ENCODE measurements at regions not wholly inside any gene's neighbourhood (a gene's known extent, or its start where the extent isn't known, plus 50 kb on each side); places are given as distances from the start of the nearest gene placed in this dataset.

DNA sequence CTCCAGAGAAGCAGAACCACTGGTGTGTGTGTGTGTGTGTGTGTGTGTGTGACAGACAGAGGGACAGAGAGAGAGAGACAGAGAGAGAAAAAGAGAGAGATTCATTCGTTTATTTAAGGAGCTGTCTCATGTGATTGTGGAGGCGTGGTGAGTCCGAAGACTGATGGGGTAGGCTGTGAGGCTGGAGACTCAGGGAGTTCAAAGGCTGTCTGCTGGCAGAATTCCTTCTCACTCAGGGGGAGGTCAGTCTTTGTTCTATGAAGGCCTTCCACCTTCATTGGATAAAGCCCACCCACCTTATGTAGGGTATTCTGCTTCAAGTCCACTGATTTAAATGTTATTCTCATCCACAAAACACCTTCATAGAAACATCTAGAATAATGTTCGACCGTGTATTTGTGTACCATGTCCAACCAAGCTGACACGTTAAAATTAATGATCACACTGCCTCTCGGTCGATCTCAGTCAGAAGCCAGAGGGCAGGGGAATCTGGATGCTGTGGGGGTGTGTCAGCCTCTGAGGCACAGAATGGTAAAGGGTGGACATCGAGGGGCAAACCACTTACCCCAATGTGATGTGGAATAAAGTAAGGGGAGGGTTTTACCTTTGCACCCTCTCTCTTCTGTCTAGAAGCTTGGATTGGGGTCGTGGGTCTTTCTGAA is 275.6 kb downstream of the SLC4A3 start:
- DNase-seq (ENCODE audit: low read depth): no peak

DNA sequence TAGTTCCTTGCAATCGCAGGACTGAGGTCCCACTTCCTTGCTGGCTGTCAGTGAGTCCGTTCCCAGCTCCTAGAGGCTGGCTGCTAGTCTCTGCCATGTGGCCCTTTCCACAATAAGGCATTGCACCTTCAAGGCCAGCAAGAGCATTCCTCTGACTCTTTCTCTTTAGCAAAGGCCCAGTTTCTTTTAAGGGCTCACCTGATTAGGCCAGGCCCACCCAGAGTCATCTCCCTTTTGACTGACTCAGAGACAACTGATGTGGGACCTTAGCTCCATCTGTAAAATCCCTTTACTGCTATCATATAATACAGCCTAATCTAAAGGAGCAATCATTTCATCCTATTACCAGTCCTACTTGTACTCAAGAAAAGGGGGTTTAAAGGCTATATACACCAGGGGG is 278.2 kb downstream of the SLC4A3 start:
- DNase-seq (ENCODE audit: low read depth): no peak

DNA sequence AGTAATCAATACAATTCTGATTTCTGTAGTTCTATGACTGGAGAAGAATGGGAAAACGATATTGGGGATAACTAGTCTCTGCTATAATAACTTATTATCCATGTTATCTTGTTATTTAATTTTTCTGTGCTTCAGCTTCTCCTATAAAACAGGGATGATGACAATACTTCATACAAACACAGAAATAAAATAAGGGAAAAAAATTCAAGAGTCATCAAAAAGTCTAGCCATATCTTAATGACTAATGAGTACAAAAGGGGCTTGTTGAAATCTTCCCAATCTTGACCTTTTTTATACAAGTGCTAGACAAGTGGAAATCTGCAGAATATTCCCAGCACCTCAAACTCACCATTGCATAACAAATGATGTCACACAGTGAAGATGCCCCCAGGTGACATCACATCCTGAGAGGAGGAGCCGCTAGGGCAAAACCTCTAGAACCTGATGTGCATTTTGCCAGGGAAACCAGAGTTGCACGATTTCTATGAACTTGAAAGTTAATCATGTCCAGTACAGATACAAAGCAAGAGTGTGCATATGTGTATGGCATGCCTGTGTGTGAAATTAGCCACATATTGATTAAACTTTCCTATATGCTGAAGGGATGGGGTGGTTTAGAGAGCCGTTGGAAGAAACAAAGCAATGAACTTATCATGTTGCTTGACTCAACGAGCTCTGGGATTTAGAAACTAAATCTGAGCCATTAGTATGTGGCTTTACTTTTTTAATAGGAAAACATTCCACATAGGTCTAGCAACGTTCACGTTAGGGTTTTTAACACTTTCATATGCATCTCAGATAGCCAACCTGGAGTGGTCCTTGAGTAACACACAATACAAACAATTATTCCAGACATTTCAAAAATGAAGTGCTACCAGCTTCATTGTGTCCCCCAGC is 278.9 kb downstream of the SLC4A3 start:
- DNase-seq (ENCODE audit: low read depth): no peak

DNA sequence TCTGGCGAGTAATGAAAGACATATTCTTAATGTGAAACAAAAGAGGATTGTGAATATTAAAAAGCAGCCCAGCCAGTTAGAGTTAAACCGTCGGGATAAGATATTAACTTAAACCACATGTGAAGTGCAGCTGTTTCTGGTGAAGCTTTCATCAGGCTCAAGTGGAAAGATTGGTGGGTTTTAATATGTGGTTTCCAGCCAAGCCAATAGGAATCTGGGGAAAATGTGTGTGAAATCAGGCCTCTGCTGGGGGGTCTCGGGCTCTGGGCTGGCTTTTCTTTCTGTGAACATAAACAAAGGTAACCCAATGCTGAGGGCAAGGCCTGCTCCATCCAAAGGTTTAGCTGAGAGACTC is 279.6 kb downstream of the SLC4A3 start:
- DNase-seq (ENCODE audit: low read depth): no peak

DNA sequence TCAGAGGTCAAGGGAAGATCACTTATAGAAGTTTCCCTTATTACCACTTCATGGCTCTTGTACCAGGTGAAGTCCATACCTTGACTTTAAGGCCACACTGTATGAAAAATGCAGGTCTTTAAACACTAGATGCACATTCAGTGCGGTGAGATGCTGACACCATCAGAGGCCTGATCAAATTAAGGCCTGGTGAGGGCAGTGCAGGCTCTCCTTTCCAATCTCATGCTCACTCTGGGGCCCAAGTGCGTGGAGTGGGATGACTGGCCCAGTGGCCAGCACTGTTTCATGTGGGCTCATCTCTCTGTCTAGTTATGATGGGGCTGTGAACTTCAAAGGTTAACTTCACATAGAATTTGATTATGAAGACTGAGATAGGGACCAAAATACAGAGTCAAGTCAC is 281.1 kb downstream of the SLC4A3 start:
- no peak for DNase-seq (ENCODE audit: low read depth)

DNA sequence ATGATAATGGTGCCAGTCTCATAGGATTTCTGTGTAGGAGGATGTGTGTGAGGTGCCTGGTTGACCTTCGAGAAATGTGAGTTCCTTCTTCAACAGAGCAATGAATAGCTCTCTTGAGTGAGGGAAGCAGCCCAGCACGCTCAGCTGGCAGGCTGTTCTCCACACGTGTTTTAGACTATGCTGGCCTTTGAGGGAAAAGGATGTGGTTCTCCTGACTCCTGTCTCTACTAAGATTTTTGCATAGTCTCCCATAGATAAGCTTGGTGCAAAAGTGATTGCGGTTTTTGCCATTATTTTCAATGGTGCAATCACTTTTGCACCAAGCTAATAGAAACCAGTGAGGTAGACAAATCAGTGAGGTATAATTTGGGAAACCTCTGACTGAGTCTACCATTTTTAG is 284.1 kb downstream of the SLC4A3 start:
- no peak for DNase-seq (ENCODE audit: low read depth)

DNA sequence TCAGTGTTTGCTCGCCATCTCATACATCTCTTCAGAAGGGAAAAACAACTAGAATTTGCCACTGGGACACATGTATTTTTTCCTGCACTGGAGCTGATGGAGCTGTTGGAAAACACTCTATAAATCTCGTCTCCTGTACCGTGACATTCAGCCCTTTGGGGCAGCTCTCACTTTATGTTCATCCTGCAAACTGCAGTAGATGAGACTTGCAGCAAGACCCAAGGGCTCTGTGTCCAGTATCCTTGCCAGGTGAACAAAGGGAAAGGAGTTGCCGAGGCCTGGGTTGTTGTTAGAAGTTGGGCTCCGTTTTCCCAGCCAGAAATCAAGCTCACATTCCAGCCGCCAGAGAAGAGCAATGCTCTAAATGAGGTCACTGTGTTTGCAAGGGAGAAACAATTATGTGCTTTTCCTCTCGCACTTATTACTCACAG is 285.1 kb downstream of the SLC4A3 start:
- peak; percentile 42 for DNase-seq (ENCODE audit: low read depth)

DNA sequence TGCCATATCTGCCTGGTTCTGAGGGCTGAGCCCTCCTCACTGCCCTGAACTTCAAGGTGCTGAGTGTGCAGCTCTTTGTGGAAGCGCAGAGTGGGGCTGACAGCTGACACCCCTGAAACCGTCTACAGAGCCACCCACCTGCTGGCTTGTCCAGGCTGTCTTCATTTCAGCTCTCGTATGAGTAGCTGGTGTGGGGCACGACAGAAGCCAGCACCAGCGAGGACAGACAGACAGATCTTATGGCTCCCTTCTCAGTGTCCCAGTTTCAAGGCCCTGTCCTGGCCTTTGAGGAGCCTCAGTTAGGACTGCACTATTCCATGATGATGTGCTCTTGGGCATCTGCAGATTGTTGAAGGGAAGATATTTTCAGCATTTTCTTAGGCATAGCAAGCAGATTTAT is 287.1 kb downstream of the SLC4A3 start:
- no peak for DNase-seq (ENCODE audit: low read depth)

DNA sequence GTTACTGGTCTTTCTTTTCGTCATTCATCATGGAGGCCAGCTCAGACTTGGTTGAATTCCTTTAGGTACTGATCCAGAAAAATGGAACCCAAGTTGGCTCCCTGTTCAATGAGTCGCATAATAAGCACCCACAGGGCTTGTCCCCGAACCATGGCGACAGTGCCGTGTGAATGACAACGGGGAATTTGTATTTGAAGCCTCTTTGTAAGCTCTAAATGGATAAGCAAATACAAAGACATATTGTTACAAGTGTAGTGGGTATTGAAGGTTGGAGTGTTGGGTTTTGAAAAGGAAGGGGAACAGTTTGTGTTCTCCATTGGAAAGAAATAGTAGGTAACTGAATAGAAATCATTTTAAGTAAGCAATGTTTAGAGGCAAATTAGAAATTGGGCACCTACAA is 288.9 kb downstream of the SLC4A3 start:
- no peak for DNase-seq (ENCODE audit: low read depth)

DNA sequence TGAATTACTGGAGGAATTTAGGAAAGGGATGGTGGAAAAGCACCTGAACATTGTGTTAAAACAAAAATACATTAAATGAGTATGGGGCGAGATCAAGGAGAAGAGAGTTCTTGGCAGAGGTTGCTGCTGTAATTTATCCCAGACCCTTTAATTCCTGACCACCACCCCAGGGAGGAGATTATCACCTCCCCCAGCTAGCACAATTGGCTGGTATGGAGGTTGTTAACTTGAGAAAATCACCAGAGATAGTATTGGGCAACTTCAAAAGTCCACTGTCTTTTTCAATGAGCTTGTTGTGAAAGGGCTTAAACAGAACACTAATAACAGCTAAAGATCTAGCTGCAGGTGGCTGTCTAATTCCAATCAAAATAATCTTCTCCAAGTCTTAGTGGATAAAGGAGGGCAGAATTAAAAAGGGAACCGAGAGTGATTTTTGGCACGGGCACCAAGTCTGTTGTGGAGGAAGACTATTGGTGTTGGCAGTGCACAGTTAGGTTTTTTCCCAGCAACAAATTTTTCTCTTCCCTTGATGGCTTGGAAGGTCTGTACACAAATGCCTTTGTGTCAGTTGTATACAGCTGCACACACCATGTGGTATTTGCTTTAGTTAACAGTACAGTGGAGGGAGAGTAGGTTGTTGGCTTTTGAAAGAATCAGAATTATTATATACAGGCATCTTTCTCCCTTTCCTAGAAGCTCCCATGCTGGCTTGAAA is 289.5 kb downstream of the SLC4A3 start:
- DNase-seq (ENCODE audit: low read depth): no peak

DNA sequence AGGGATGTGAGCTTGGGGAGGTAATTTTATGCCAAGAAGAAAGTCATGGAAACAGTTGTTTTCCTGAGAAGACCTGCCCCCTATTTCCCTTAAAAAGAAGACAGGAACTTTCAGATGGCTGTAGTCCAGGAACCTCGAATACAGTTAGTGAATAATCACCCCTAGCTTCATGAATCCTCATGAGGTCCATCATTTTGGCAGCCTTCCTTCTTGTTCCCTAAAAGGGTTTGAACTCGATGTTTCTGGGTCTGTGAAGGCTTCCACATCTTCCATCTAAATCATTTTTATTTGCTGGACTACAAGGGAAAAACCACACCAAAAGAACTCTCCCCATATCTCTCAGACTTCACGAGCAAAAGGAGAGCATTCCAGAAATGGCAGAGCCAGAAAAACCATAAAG is 290.8 kb downstream of the SLC4A3 start:
- DNase-seq (ENCODE audit: low read depth): no peak

DNA sequence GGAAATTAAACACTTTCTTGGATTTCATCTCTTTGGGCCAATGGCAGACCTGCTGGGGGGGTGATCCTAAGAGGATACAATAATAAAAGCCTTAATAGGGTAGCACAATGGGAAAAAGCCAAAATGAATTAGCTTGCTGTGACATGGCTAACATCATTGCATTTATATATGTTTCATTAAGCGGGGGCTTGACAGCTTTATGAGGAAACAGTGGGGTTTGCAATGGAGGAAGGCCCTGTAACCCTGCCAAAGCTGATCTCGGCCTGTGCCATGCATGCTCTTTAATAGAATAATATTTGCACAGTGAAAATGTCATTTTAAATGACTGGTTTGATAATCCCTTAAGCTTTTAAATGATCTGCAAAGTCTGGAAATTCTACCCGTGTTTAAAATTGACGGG is 291.5 kb downstream of the SLC4A3 start:
- DNase-seq (ENCODE audit: low read depth): no peak

DNA sequence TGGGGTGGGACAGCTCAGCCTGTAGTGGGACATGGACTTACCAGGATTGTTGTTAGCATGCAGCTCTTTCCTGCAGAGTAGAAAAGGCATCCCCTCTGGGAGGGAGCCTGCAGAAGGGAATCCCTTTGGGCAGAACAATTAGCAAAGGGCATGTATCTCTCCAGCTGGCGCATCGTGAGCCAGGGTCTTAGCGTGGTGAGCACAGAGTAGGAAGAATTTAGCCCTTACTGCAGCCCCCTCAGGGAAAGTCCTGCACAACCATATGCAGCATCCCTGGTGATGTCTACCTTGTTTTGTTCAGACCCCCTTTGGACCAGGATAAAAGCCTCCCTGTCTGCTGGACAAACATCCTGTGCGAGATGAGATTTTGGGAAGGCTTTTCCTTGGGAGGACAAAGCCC is 292.1 kb downstream of the SLC4A3 start:
- DNase-seq (ENCODE audit: low read depth): no peak

DNA sequence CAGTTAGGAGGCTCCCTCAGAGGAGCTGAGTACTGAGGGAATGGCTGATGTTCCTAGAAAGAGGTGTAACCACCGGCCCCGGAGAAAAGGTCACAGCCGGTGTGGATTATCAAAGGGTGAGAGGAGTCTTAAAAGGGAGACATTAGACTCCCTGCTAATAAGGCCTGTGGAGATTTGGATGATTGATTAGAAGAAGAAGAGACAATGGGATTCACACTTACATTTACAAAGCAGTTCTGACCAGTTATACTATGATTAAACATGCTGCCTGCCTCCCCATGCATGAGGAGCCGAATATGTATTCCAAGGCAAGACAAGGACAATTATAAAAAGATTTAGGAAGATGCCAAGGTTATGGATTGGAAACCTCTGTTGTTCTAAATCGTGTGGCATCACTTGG is 302.4 kb downstream of the SLC4A3 start:
- DNase-seq (ENCODE audit: low read depth): no peak

DNA sequence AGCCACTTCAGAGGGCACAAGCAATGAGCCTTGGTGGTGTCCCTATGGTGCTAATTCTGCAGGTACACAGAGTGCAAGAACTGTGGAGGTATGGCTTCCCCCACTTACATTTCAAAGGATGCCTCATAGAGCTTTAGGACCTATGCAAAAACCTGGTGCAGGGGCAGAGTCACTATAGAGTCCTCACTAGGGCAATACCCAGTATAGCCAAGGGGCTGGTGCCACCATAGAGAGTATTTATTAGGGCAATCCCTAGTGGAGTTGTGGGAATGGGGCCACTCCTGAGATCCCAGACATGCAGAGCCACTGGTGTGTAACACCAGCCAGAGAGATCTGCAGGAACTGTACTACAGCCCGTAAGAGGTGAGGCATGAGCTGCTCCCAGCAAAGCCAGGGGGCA is 312.2 kb downstream of the SLC4A3 start:
- DNase-seq (ENCODE audit: low read depth): no peak

DNA sequence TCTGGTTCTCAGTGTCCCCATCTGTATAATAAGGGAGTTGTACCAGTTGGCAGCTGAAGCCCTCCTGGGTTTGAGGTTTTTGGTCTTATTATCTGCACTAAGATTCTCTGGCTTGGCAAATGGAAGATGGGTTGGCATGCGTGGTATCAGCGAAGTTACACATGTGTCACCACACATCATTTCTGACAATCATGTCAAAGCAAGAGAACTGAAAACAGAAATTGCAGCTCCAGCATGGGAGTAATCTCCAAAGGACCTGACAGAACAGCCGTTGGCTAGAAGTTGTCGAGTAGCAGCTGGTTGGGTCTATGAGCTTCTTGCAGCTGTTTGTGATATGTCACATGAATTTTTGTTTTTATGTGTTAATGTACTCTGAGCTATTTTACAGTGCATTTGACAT is 317.4 kb downstream of the SLC4A3 start:
- DNase-seq (ENCODE audit: low read depth): no peak

DNA sequence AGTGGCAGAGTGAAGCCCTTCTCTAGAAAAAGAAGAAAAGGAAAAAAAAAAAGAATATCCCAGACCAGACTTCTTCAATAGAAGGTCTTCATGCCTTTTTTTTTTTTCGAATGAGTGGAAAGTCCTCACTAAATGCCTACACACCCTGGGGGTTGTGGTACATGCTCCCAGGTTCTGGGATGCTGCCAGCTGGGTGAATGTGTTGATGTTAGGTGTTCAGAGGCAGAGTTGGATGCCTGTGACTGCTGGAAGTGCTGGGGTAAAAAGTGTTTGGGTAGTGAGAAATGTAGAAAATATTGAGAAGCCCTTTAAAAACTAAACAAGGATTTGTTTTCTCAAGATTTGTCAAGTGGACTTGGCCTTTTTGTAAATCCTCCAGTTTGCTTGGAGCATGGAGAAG is 318.6 kb downstream of the SLC4A3 start:
- no peak for DNase-seq (ENCODE audit: low read depth)

DNA sequence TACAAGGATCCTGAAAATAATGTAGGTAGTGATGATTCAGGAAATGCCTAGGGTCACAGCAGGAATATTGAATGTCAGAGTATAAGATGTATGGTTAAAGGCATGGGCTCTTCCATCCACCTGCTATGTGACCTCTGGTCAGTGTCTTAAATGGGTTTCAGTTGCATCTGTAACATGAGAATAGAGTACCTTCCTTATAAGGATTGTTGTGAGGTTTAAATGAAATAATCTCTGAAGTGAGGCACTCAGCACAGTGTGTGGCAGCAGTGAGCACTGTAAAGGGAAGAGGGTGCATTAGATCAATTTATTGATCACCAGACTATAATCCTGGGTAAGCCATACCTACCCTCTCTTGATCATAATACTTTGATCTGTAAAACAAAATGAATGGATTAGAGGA is 319.1 kb downstream of the SLC4A3 start:
- no peak for DNase-seq (ENCODE audit: low read depth)

DNA sequence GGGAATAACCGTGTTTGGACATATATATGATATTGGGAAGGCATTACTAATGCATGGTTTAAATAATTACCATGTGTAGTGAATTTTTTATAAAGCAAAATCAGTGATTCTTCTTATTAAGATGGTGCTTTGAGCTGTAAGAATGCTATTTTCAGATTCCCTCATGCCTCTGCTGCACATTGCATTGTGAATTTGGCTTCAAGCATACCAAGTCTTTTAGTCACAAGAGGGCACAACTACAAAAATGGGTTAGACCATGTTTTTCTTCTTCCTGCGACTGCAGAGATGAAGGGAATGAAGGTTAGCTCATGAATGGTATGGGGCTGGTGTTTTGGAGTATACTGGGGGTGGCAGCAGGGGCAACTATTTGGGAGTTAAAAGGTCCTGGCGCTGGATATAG is 320.1 kb downstream of the SLC4A3 start:
- DNase-seq (ENCODE audit: low read depth): no peak

DNA sequence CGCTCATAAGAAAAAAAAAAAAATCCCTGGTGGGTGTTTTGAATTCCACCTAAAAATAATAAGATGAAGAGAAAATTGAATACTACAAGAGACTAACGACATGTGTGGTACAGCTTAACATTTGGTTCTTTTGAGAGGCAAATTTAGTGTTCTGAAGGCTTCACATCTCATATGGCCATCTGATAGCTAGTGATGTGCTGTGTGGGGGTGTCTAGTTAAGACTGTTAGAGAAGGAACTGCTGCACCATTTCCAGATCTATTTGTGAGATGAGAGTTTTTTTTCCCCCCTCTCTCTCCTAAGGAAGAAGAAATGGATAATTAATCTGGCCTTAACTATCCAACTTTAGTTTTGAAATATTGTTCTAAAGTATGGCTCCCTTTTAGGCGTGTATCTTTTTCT is 321.6 kb downstream of the SLC4A3 start:
- DNase-seq (ENCODE audit: low read depth): no peak

DNA sequence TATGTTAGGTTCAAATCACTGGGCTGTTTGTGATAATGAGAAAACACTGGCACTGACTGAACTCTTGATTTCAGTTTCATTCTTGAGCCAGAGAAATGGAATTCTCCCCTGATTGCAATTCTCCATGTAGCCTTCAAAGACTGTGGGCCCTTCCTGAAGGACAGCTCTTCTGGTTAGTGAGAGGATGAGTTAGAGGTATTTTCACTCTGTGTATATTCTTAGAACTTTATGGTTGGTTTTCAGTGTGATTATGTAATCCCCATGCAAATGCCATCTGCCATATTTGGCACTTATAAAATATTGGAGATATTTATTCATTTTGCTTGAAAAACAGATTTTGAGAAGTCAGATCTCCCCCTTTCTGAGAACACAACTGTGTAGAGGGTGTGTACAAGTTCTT is 323.7 kb downstream of the SLC4A3 start:
- no peak for DNase-seq (ENCODE audit: low read depth)

DNA sequence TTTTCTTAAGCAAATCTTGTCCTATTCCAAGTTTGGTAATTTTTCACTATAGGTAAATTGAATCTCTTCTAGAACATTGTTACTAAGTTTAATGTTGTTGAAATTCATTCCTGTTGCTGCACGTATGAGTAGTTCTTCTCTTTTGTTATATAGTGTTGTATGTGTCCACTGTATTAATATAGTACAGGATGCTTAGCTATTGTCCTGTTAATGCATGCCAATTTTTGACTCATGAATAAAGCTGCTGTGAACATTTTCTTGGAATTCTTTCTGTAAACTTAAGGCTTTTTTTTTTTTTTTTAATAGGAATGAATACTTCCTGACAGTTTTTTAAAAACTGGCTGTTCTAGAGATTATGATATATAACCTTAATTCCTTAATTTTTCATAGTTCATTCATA is 326.9 kb downstream of the SLC4A3 start:
- no peak for DNase-seq (ENCODE audit: low read depth)

DNA sequence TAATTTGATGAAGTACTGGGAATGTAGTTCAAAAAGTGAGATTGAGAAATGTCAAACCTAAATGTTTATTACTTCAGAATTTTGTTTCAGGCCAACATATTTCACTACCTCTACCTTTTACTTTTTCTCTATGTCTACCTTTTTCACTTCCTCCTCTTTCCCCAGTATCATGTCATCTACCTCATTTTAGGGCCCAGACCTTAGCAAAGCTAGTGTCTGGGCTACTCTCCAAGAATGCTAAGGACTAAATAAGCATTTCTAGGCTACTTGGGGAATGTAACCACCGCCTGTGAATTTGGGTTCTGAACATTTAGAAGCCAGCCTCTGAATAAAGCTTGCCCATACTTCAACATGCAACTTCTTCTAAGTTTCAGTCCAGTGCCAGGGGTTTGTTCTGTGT is 330.4 kb downstream of the SLC4A3 start:
- no peak for DNase-seq (ENCODE audit: low read depth)
